Fibroblast of mammary gland (primary cell): ENCODE measurements at regions not wholly inside any gene's neighbourhood (a gene's known extent, or its start where the extent isn't known, plus 50 kb on each side); places are given as distances from the start of the nearest gene placed in this dataset.
A peak's percentile ranks its signal among the peaks of the same experiment; 100 is the strongest.
"Not testable (repeated sequence)": the region's sequence is repeated elsewhere in the genome, so short reads cannot be mapped to it uniquely, and the experiment has no call there.

Source experiments
- DNase-seq: peaks from one replicate; pipeline ENCODE4 v3.0.0-alpha.2; 2010; ENCODE audit warnings: low read depth
- H3K4me3 ChIP-seq: 2 replicates; pipeline ENCODE4 v1.5.1; 2011; ENCODE audit warnings: low read depth, mild to moderate bottlenecking, low read length, moderate library complexity; ENCODE audit not compliant: control insufficient read depth
- TF ChIP-seq, protein P1 (sequence below): conservative IDR thresholded peaks from 2 replicates; pipeline ENCODE4 v1.5.1; 2011; ENCODE audit warnings: low read depth, low read length, inconsistent platforms; ENCODE audit not compliant: control insufficient read depth, insufficient read depth

DNA sequence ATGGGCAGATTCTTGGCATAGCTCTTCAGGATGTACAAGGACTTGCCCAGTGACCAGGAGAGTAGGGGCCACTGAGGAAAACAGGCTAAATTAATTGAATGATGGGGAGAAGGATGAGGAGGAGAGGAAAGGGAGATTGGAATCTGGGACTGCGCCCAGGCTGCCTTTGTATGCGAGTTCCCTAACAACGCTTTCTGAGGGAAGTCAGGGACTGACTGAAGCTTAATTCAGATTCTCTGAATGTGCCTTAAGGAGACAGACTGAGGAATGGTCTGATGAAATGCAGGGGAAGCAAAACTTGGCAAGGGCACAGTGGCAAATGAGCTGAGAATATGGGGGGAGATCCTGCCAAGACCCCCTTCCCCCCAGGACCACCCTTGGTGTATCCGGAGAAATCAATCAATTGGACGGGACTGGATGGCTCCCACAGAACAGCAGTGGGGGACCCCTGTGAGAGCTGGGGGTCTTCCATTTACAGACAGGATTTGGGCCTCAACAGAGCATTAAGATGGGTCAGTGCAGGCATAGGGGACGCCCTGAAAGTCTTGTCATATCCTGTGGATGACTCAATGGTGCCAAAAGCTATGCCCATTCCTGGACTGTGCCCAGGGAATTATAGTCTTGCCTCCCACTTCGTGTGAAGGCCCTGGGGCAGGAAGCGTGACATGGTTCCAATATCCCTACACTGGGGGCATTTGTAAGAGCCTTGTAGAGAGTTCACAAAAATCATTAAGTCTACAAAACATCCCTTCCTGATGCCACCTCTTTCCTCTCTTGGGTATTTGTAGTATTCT, 215.5 kb upstream of the TNC start:
- H3K4me3 ChIP-seq, result no peak overlapping the region
- no peak for DNase-seq
- TF ChIP-seq, protein P1, sequence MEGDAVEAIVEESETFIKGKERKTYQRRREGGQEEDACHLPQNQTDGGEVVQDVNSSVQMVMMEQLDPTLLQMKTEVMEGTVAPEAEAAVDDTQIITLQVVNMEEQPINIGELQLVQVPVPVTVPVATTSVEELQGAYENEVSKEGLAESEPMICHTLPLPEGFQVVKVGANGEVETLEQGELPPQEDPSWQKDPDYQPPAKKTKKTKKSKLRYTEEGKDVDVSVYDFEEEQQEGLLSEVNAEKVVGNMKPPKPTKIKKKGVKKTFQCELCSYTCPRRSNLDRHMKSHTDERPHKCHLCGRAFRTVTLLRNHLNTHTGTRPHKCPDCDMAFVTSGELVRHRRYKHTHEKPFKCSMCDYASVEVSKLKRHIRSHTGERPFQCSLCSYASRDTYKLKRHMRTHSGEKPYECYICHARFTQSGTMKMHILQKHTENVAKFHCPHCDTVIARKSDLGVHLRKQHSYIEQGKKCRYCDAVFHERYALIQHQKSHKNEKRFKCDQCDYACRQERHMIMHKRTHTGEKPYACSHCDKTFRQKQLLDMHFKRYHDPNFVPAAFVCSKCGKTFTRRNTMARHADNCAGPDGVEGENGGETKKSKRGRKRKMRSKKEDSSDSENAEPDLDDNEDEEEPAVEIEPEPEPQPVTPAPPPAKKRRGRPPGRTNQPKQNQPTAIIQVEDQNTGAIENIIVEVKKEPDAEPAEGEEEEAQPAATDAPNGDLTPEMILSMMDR, result no peak

DNA sequence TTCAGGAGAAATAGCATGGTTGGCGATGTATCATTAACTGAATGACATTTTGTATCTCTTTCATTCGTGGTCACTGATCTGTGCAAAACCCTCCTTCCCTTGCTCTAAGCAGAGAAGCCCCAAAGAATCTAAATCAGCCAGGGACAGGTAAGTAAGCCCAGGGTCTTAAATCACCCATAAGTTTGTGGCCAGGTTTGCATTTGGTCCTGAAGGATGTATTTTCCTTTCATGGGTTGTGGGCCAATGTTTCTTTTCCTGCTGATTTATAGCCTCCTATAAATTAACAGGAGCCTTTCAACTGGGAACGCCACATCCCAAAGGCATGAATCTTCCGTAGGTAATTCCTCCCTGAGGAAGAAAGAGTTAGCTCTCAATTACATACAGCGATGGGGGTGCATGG, 217.5 kb upstream of the TNC start:
- H3K4me3 ChIP-seq, result no peak overlapping the region
- TF ChIP-seq, protein P1, result no peak
- DNase-seq, result no peak

DNA sequence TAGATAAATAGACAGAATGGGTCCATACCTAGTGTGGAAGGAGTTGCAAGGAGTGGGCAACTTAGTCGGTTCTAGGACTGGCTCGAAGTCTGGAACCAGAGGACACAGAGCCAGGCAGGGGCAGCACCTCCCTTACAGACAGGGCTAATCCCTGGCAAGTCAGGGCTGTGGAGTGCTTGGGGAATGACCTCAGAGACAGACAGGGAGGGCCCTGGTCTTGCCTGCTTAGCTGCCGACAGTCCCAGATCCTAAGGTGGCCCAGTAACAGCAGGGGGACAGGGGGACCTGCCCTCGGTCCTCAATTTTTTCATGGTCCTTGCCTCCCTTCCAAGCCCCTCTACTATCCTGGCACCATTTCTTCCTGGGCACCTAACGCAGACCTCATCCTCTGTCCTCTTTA, 222.4 kb upstream of the TNC start:
- TF ChIP-seq, protein P1, result no peak
- DNase-seq, result no peak
- no peak overlapping the region for H3K4me3 ChIP-seq

DNA sequence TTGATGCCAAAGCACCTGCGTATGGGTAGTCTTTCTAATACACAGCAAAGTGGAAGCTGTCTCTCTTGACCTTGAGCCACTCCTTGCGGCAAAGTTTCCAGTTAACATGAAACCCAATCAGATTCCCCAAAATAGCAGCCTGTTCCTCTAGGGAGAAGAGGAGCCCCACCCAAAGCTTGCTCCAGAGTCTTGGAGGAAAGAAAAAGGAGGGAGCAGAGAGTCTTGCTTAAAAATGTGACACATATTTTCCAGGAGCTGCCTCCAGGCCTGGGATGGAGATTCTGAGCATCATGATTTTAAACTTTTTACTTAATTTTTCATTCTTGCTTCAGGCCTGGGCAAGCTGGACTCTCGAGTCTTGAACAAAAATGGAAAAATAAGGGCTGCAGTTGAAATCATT, 223.5 kb upstream of the TNC start:
- TF ChIP-seq, protein P1, result no peak
- DNase-seq, result peak; percentile 23
- no peak overlapping the region for H3K4me3 ChIP-seq

DNA sequence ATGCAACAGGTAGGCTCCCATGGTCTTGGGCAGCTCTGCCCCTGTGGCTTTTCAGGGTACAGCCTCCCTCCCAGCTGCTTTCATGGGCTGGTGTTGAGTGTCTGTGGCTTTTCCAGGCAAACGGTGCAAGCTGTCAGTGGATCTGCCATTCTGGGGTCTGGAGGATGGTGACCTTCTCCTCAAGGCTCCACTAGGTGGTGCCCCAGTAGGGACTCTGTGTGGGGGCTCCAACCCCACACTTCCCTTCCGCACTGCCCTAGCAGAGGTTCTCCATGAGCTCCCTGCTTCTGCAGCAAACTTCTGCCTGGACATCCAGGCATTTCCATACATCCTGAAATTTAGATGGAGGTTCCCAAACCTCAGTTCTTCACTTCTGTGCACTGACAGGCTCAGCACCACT, 229.8 kb upstream of the TNC start:
- H3K4me3 ChIP-seq, DNase-seq: not testable (repeated sequence)

DNA sequence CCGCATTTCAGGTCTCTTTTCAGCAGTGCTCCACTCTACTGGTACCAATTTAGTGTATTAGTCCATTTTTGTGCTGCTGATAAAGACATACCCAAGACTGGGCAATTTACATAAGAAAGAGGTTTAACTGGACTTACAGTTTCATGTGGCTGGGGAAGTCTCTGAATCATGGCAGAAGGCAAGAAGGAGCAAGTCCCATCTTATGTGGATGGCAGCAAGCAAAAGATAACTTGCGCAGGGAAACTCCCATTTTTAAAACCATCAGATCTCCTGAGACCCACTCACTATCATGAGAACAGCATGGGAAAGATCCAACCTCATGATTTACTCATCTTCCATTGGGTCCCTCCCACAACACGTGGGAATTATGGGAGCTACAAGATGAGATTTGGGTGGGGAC, 231.0 kb upstream of the TNC start:
- DNase-seq, H3K4me3 ChIP-seq: not testable (repeated sequence)

DNA sequence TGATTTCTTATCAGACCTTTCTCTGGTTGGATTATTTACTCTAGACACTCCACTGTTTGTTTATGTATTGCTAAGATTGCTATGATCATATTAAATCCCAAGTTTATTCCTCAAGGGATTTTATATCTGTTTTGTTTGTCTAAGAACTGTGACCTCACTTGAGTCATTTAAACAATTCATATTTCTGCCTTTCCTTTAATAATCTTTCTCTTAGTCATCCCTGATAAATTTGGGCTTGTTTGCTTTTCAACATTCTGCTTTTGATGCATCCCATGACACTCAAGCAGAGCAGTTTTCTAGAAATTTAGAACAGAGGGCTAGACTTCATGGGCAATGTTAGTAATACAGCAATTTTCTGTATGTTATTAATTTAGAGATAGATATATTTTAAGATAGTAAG, 231.6 kb upstream of the TNC start:
- no peak overlapping the region for H3K4me3 ChIP-seq
- peak; percentile 29 for DNase-seq
- TF ChIP-seq, protein P1, result no peak

DNA sequence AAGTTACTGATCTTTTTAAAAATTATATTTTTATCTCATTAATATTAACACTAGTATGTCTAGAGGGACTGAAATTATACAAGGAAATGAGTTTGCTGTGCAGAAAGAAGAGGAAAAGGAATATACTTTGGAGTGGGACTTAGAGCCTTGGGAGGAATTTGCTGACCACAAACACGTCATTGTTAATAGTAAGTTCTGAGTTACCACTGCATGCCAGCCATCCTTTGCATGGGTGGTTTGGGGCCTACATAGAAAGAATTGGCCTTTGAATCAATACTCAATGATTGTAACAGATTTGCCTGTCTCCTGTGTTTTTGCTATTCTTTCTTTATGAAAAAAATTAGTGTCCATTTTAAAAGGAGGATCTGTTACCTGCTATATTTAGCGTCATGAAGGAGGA, 232.6 kb upstream of the TNC start:
- no peak overlapping the region for H3K4me3 ChIP-seq
- TF ChIP-seq, protein P1, result no peak
- DNase-seq, result no peak
